ENCODE measurements at regions not wholly inside any gene's neighbourhood (a gene's known extent, or its start where the extent isn't known, plus 50 kb on each side); places are given as distances from the start of the nearest gene placed in this dataset.

DNA sequence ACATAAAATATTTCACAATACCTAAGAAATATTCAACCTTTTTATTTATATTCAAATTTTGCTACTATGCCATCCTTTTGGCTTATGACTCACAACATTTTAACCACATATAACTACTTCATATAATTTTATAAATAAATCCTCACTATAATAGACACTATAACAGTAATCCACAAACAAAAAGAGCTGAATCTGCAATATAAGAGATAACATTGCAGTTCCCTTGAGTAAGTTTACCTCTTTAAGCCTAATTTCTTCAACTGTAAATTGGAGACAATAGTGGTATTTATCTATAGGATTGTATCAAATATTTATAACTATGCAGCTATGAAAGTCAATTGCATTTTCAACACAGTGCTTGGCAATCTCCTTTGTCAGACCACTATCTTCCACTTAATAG is 1084.5 kb downstream of the NR2F1-AS1 start:
- Histone ChIP-seq H3K27me3 (no peaks in the 10 kb centered on the region), H3K9me3 (no peaks in the 10 kb centered on the region), H3K4me3 (replicated peaks in 1 of 3) (no peak overlapping the region), H3K27ac (no peak overlapping the region), H3K4me1 (no peaks in the 10 kb centered on the region), H3K36me3 (no peaks in the 10 kb centered on the region)
- DNase-seq, result no peak
- intact Hi-C loops (cut with DNase I), result no loop called here
- TF ChIP-seq, protein P1, sequence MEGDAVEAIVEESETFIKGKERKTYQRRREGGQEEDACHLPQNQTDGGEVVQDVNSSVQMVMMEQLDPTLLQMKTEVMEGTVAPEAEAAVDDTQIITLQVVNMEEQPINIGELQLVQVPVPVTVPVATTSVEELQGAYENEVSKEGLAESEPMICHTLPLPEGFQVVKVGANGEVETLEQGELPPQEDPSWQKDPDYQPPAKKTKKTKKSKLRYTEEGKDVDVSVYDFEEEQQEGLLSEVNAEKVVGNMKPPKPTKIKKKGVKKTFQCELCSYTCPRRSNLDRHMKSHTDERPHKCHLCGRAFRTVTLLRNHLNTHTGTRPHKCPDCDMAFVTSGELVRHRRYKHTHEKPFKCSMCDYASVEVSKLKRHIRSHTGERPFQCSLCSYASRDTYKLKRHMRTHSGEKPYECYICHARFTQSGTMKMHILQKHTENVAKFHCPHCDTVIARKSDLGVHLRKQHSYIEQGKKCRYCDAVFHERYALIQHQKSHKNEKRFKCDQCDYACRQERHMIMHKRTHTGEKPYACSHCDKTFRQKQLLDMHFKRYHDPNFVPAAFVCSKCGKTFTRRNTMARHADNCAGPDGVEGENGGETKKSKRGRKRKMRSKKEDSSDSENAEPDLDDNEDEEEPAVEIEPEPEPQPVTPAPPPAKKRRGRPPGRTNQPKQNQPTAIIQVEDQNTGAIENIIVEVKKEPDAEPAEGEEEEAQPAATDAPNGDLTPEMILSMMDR (IDR thresholded peaks at IDR 0.05), result no peak
- no peak for TF ChIP-seq POLR2A (IDR thresholded peaks at IDR 0.05)

DNA sequence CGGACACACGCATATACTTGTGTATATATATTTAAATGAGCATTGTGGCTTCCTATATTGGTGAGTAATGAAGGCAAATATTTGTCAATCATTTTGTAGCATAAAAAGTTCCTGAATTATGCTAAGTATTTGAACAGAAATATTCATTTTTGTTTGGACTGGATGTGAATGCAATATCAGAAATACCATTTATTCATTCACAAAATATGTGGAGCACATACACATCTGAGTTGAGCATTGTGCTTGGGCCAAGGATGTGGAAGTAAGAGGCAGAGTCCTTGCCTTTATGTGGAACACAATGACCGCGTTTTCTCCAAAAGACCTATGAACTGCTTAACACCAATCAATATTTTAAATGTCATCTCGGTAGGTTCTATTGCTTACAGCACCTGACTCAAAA is 1086.5 kb downstream of the NR2F1-AS1 start:
- DNase-seq, result no peak
- Histone ChIP-seq H3K27me3 (no peaks in the 10 kb centered on the region), H3K4me1 (no peaks in the 10 kb centered on the region), H3K27ac (no peak overlapping the region), H3K9me3 (no peaks in the 10 kb centered on the region), H3K36me3 (no peaks in the 10 kb centered on the region), H3K4me3 (replicated peaks in 1 of 3) (no peak overlapping the region)
- TF ChIP-seq POLR2A (IDR thresholded peaks at IDR 0.05), result no peak
- TF ChIP-seq, protein P1 (IDR thresholded peaks at IDR 0.05), result no peak
- 83 to 90% methylated on average over 5 of the region's 5 CpGs for WGBS, 2 donors
- intact Hi-C loops (cut with DNase I), result no loop called here

DNA sequence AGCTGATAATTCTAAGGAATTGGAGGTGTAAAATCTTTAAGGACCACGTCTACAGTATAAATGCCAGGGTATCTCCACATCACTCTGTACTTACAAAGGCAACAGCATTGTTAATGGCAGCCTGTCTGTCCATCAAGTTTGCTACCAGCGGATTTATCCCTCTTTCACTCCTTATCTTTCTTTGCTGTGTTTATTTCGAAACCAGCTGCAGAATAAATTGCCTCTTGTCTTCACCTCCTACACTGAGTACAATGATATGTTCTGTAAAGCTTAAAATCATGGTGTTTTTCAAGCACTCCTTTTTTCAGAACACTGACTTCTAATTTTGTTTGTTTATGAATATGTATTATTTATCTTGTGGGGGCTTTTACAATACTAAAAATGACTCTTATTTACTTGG is 1088.1 kb downstream of the NR2F1-AS1 start:
- H3K27me3 ChIP-seq, result no peaks in the 10 kb centered on the region
- 65 to 84% methylated on average over 3 of the region's 3 CpGs for WGBS, 2 donors
- no peaks in the 10 kb centered on the region for H3K36me3 ChIP-seq
- no peak for DNase-seq
- H3K4me1 ChIP-seq, result no peaks in the 10 kb centered on the region
- TF ChIP-seq, protein P1 (IDR thresholded peaks at IDR 0.05), result no peak
- no peak for TF ChIP-seq POLR2A (IDR thresholded peaks at IDR 0.05)
- intact Hi-C loops (cut with DNase I), result no loop called here
- H3K9me3 ChIP-seq, result no peaks in the 10 kb centered on the region
- no peak overlapping the region for H3K27ac ChIP-seq
- no peak overlapping the region for H3K4me3 ChIP-seq (replicated peaks in 1 of 3)

DNA sequence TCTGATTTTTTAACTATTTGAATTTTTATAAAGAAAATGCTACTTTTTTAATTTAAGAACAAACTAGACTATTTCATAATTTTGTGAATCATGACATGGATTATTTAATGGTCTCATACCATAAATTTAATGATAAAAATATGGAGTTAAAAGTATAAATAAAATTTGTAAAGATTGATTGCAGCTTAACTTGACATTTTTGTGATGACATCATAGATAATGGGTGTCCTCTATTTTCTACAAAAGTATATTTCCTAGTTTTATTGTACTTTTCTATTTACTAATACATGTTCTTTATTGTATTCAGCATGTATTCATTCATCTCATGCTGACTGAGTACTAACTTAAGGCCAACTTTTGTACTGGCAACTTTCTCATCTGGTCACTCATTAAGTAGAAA is 1096.5 kb downstream of the NR2F1-AS1 start:
- DNase-seq, result no peak

DNA sequence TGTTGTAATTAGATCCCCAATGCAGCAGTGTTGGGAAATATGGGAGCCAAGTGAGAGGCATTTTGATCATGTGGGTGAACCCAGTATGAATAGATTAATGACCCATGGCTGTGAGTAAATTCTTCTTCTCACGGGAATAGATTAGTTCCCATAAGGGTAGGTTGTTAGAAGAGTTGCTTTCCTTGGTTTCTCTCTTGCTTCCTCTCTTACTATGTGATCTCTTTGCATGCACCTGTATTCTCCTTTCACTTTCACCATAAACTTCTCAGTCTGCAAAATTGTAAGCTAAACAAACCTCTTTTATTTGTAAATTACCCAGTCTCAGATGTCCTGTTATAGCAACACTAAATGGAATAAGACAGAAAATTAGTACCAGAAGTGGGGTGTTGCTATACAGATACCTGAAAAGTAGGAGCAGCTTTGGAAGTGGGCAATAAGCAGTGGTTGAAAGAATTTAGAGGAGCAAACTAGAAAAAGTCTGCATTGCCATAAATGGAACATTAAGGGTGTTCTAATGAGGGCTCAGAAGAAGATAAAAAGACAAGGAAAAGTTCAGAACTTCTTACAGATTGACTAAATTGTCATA is 1090.0 kb upstream of the ARRDC3 start:
- no peak overlapping the region for H3K27ac ChIP-seq
- H3K9me3 ChIP-seq, result no peaks in the 10 kb centered on the region
- H3K36me3 ChIP-seq, result no peaks in the 10 kb centered on the region
- no peak for DNase-seq
- TF ChIP-seq, protein P1 (IDR thresholded peaks at IDR 0.05), result no peak
- TF ChIP-seq POLR2A (IDR thresholded peaks at IDR 0.05), result no peak
- H3K4me3 ChIP-seq (replicated peaks in 1 of 3), result no peak overlapping the region
- intact Hi-C loops (cut with DNase I), result no loop called here
- no peaks in the 10 kb centered on the region for H3K4me1 ChIP-seq
- no peaks in the 10 kb centered on the region for H3K27me3 ChIP-seq
- WGBS, 2 donors, result 73 to 77% methylated on average over 1 of the region's 1 CpG

More for the DNA sequence above, 1096.5 kb downstream of the NR2F1-AS1 start:
- no peaks in the 10 kb centered on the region for H3K9me3 ChIP-seq
- H3K27ac ChIP-seq, result no peak overlapping the region
- H3K36me3 ChIP-seq, result no peaks in the 10 kb centered on the region
- H3K4me1 ChIP-seq, result no peaks in the 10 kb centered on the region
- intact Hi-C loops (cut with DNase I), result no loop called here
- TF ChIP-seq, protein P1 (IDR thresholded peaks at IDR 0.05), result no peak
- no peak for TF ChIP-seq POLR2A (IDR thresholded peaks at IDR 0.05)
- H3K4me3 ChIP-seq (replicated peaks in 1 of 3), result no peak overlapping the region
- H3K27me3 ChIP-seq, result no peaks in the 10 kb centered on the region

All from thyroid gland (tissue), 4 donors.